Mesenchymal stem cell (in vitro differentiated cells and primary cell): ENCODE measurements at regions not wholly inside any gene's neighbourhood (a gene's known extent, or its start where the extent isn't known, plus 50 kb on each side); places are given as distances from the start of the nearest gene placed in this dataset.

Experiments
- DNase-seq: peaks from one replicate; pipeline ENCODE4 v3.0.0-alpha.2; 2013
- H2AFZ ChIP-seq: one replicate; pipeline ENCODE4 v1.6.1; 2013; ENCODE audit warnings: low read depth, mild to moderate bottlenecking, control low read depth, inconsistent platforms, low read length, moderate library complexity
- H2AK5ac ChIP-seq: 2 replicates; pipeline ENCODE4 v1.6.1; 2013; ENCODE audit warnings: low read length, moderate library complexity, mild to moderate bottlenecking, inconsistent platforms; ENCODE audit not compliant: severe bottlenecking
- H2BK120ac ChIP-seq: one replicate; pipeline ENCODE4 v1.6.1; 2013; ENCODE audit warnings: low read depth, mild to moderate bottlenecking, inconsistent platforms, low read length, moderate library complexity
- H2BK12ac ChIP-seq, 2 experiments: one replicate each; pipeline ENCODE4 v1.6.1; 2013; ENCODE audit warnings: inconsistent platforms in 2 of 2, low read length in 2 of 2, mild to moderate bottlenecking in 2 of 2, moderate library complexity in 2 of 2, control low read depth in 1 of 2
- H2BK15ac ChIP-seq: one replicate; pipeline ENCODE4 v1.6.1; 2013; ENCODE audit warnings: mild to moderate bottlenecking, low read depth, inconsistent platforms; ENCODE audit not compliant: poor library complexity, severe bottlenecking
- H2BK5ac ChIP-seq: 2 replicates; pipeline ENCODE4 v1.6.1; 2013; ENCODE audit warnings: low read depth, mild to moderate bottlenecking, low read length, control low read depth, inconsistent platforms; ENCODE audit not compliant: poor library complexity, severe bottlenecking
- H3K14ac ChIP-seq, 2 experiments: one replicate each; pipeline ENCODE4 v1.6.1; 2013; ENCODE audit warnings: inconsistent platforms in 2 of 2, low read length in 2 of 2, control low read depth in 1 of 2, mild to moderate bottlenecking in 1 of 2, moderate library complexity in 1 of 2
- H3K18ac ChIP-seq, 2 experiments: one replicate each; pipeline ENCODE4 v1.6.1; 2013; ENCODE audit warnings: inconsistent platforms in 2 of 2, low read length in 2 of 2, control low read depth in 1 of 2, low read depth in 1 of 2, mild to moderate bottlenecking in 1 of 2
- H3K23ac ChIP-seq, 2 experiments: one replicate each; pipeline ENCODE4 v1.6.1; 2013; ENCODE audit warnings: inconsistent platforms in 2 of 2, low read length in 2 of 2, mild to moderate bottlenecking in 2 of 2, moderate library complexity in 2 of 2, control low read depth in 1 of 2
- H3K27ac ChIP-seq: 2 replicates; pipeline ENCODE4 v1.5.1; 2013; ENCODE audit warnings: mild to moderate bottlenecking, moderate library complexity, low read length, control low read depth, inconsistent platforms; ENCODE audit not compliant: poor library complexity, severe bottlenecking
- H3K27me3 ChIP-seq, 2 experiments: 2 replicates each; pipeline versions ENCODE4 v1.6.1 to v1.7.0; 2013; ENCODE audit warnings: low read length in 2 of 2, mild to moderate bottlenecking in 2 of 2, moderate library complexity in 2 of 2, control low read depth in 1 of 2, inconsistent platforms in 1 of 2; ENCODE audit not compliant: control insufficient read depth in 1 of 2, insufficient read depth in 1 of 2
- H3K36me3 ChIP-seq, 2 experiments: 2 replicates each; pipeline versions ENCODE4 v1.6.1 to v1.7.0; 2013; ENCODE audit warnings: low read length in 2 of 2, control low read depth in 1 of 2, inconsistent platforms in 1 of 2, low read depth in 1 of 2, mild to moderate bottlenecking in 1 of 2; ENCODE audit not compliant: insufficient read depth in 2 of 2, control insufficient read depth in 1 of 2
- H3K4ac ChIP-seq, 2 experiments: one replicate each; pipeline ENCODE4 v1.6.1; 2013; ENCODE audit warnings: inconsistent platforms in 2 of 2, low read length in 2 of 2, mild to moderate bottlenecking in 2 of 2, moderate library complexity in 2 of 2, control low read depth in 1 of 2, low read depth in 1 of 2
- H3K4me1 ChIP-seq: 2 replicates; pipeline ENCODE4 v1.6.1; 2013; ENCODE audit warnings: low read depth, low read length, control low read depth; ENCODE audit not compliant: control insufficient read depth, insufficient read depth
- H3K4me2 ChIP-seq: 2 replicates; pipeline ENCODE4 v1.6.1; 2013; ENCODE audit warnings: low read length, mild to moderate bottlenecking, inconsistent platforms; ENCODE audit not compliant: poor library complexity, severe bottlenecking
- H3K4me3 ChIP-seq, 2 experiments: 2 replicates each; pipeline versions ENCODE4 v1.5.1 to v1.7.0; 2013; ENCODE audit warnings: low read length in 2 of 2, mild to moderate bottlenecking in 2 of 2, control low read depth in 1 of 2, low read depth in 1 of 2; ENCODE audit not compliant: insufficient read depth in 1 of 2
- H3K79me1 ChIP-seq: replicated peaks from 2 replicates; pipeline ENCODE4 v1.6.1; 2013; ENCODE audit warnings: mild to moderate bottlenecking, control low read depth, low read length, inconsistent platforms; ENCODE audit not compliant: poor library complexity, severe bottlenecking
- H3K9ac ChIP-seq: 2 replicates; pipeline ENCODE4 v1.7.0; 2013; ENCODE audit warnings: mild to moderate bottlenecking, low read length, moderate library complexity
- H3K9me3 ChIP-seq: 2 replicates; pipeline ENCODE4 v1.7.0; 2013; ENCODE audit warnings: mild to moderate bottlenecking, low read length; ENCODE audit not compliant: control insufficient read depth
- H4K8ac ChIP-seq: one replicate; pipeline ENCODE4 v1.6.1; 2013; ENCODE audit warnings: inconsistent platforms, mild to moderate bottlenecking, low read length, moderate library complexity
- H4K91ac ChIP-seq: one replicate; pipeline ENCODE4 v1.6.1; 2013; ENCODE audit warnings: mild to moderate bottlenecking, low read length, inconsistent platforms
- WGBS: methylation state at CpG from one replicate; pipeline ENCODE4 v1.1.7; 2013; ENCODE audit warnings: mixed read lengths; 5-methylcytosine and 5-hydroxymethylcytosine counted together

DNA sequence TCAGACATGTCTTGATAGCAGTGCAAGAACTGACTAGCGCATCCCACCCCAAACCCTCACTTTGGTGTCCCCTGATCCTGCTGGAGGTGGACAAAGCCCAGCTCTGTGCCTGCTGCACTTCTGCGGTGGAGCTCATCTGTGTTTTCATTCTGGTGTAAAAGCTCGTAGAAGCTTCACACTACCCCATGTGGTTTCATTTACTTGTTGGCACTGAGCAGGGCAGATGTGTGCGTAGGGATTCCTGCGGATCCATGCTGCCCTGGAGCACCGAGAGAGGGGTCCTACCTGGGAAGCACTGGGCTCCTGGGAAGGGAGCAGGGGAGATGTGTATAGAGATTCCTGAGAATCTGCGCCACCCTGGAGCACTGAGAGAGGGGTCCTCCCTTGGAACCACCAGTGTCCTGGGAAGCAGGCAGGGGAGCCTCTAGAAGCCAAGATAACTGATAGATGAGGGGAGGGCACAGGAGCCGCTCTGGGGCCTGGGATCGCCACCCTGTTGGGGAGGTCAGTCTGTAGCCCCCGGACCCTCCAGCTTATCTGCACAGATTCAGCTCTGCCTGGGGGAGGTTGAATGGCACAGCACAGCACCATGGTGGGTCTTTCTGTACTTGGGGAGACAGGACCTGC is 106.9 kb upstream of the OTOS start:
- Histone ChIP-seq H2BK5ac (no peak overlapping the region), H2BK15ac (no peak overlapping the region), H3K27me3 (peaks cover 0 to 39% of the 10 kb centered on the region in 2 experiments), H3K9ac (no peak overlapping the region), H4K8ac (no peak overlapping the region), H2AFZ (no peak overlapping the region), H3K4me2 (no peak overlapping the region), H2AK5ac (no peak overlapping the region), H3K27ac (no peak overlapping the region), H2BK12ac (no peak overlapping the region), H3K18ac (no peak overlapping the region), H3K23ac (no peak overlapping the region), H4K91ac (no peak overlapping the region), H2BK120ac (no peak overlapping the region), H3K36me3 (no peaks in the 10 kb centered on the region), H3K14ac (no peak overlapping the region), H3K79me1 (no peaks in the 10 kb centered on the region), H3K4ac (no peak overlapping the region), H3K4me1 (peaks cover 1% of the 10 kb centered on the region), H3K4me3 (no peak overlapping the region), H3K9me3 (no peaks in the 10 kb centered on the region)
- DNase-seq, result no peak
- WGBS, result 83% methylated on average over 10 of the region's 10 CpGs

DNA sequence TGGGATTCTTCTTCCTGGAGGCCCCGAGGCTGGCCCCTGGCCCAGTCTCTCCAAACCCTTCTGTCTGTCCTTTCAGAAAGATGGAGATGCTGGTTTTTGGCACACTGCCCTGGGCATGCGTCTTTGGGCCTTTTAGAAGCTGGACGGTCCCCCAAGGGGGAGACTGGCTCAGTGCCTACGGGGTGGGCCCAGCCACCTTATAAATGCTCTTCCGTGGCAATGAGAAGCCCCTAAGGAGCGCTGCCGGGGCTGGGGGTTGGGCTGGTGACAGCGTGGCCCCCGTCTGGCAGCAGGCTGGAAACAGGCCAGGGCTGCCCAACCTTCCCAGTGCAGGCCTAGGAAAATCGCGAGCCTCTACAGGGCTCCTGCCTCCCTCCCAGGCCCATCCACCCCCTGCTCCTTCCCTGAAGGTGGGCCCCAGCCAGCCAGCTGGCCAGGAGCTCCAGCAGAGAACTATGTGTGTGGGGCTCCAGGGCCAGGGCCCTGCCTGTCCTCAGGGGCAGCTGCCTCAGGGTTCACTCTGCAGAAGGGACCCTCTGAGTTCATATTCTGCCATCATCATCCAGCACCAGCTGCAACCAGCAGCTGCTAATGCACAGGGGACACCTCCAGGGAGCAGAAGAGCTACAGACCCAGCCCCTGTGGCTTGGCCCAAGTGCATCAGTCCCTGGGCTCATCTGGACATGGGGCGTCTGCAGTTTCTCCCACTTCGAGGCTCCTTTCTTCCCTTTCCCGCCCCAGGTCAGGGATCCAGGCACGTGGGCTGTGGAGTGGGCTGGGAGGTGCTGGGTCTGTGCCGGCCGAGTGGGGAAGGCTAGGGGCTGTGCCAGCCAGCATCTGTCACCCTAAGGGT is 107.6 kb upstream of the OTOS start:
- Histone ChIP-seq H3K4me3 (no peak overlapping the region), H3K4me2 (no peak overlapping the region), H2AK5ac (no peak overlapping the region), H3K27me3 (peaks cover 0 to 43% of the 10 kb centered on the region in 2 experiments), H3K79me1 (no peaks in the 10 kb centered on the region), H3K9ac (no peak overlapping the region), H3K23ac (no peak overlapping the region), H2AFZ (no peak overlapping the region), H2BK15ac (no peak overlapping the region), H3K27ac (no peak overlapping the region), H2BK12ac (no peak overlapping the region), H3K9me3 (no peaks in the 10 kb centered on the region), H3K36me3 (no peaks in the 10 kb centered on the region), H4K8ac (peak overlapping the region; percentile 53), H4K91ac (no peak overlapping the region), H3K18ac (no peak overlapping the region), H3K4me1 (peaks cover 1% of the 10 kb centered on the region), H2BK5ac (no peak overlapping the region), H3K14ac (no peak overlapping the region), H3K4ac (no peak overlapping the region), H2BK120ac (no peak overlapping the region)
- 84% methylated on average over 17 of the region's 17 CpGs for WGBS
- DNase-seq, result no peak

DNA sequence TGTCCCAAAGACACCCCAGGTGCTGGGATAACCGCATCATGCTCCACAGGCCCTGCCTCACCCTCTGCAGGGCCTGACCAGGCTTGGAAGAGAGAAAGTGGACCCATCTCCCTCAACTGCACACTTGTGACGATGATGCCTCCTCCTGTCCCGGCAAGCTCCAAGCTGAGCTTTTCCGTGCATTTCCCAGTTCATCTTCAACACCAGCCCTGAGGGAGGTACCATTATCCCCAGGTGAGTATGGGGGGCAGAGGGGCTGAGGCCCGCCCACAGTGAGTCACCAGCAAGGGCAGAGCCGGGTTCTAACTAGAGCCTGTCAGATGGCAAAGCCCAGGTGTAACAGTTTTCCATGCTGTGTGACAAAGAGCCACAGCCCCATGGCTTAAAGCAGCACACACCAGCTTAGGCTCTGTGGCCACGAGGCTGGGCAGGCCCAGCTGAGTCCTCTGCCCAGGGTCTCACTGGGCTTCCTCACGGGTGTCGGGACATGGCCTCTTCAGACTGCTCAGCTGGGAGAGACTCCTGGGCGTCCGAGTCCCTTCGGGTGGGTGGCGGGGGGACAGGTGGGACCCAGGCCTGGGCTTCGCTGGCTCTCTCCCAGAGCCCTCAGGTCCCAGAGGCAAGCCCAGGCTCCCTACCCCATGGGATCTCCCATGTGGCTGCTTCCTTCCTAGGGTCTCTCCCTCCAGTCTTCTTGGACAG is 108.4 kb upstream of the OTOS start:
- Histone ChIP-seq H3K4me1 (peaks cover 1% of the 10 kb centered on the region), H4K91ac (no peak overlapping the region), H2BK120ac (no peak overlapping the region), H3K27ac (no peak overlapping the region), H2AFZ (no peak overlapping the region), H3K79me1 (no peaks in the 10 kb centered on the region), H2BK5ac (no peak overlapping the region), H3K18ac (peak overlapping the region in 1 of 2 experiments; percentile 6), H3K4me2 (no peak overlapping the region), H3K23ac (no peak overlapping the region), H3K36me3 (no peaks in the 10 kb centered on the region), H2BK12ac (no peak overlapping the region), H3K9me3 (no peaks in the 10 kb centered on the region), H3K4ac (no peak overlapping the region), H3K27me3 (peaks cover 0 to 40% of the 10 kb centered on the region in 2 experiments), H2BK15ac (no peak overlapping the region), H4K8ac (no peak overlapping the region), H3K14ac (no peak overlapping the region), H3K9ac (no peak overlapping the region), H3K4me3 (no peak overlapping the region), H2AK5ac (no peak overlapping the region)
- 75% methylated on average over 14 of the region's 14 CpGs for WGBS
- no peak for DNase-seq
